ENCODE measurements at regions not wholly inside any gene's neighbourhood (a gene's known extent, or its start where the extent isn't known, plus 50 kb on each side); places are given as distances from the start of the nearest gene placed in this dataset.
"Not testable (repeated sequence)": the region's sequence is repeated elsewhere in the genome, so short reads cannot be mapped to it uniquely, and the experiment has no call there.

- no peak for DNase-seq (ENCODE audit: low read depth in 3 of 3)
Measured at GRCh38 chr9:118650417-118650816, 718.8 kb downstream of the BRINP1 start.

GRCh38 chr9:118651511-118651910 is 717.7 kb downstream of the BRINP1 start:
- DNase-seq (ENCODE audit: low read depth in 3 of 3) = no peak

- DNase-seq (ENCODE audit: low read depth in 3 of 3) = no peak
Measured at GRCh38 chr9:118652258-118652657, 717.0 kb downstream of the BRINP1 start.

- DNase-seq (ENCODE audit: low read depth in 3 of 3) = no peak
Measured at GRCh38 chr9:118652912-118653311, 716.3 kb downstream of the BRINP1 start.

GRCh38 chr9:118659011-118659410 is 710.2 kb downstream of the BRINP1 start:
- DNase-seq (ENCODE audit: low read depth in 3 of 3) = no peak

- no peak for DNase-seq (ENCODE audit: low read depth in 3 of 3)
Measured at GRCh38 chr9:118665226-118665919, 703.9 kb downstream of the BRINP1 start.

GRCh38 chr9:118670011-118670953 is 699.0 kb downstream of the BRINP1 start:
- no peak for DNase-seq (ENCODE audit: low read depth in 3 of 3)

GRCh38 chr9:118674942-118675341 is 694.3 kb downstream of the BRINP1 start:
- no peak for DNase-seq (ENCODE audit: low read depth in 3 of 3)

GRCh38 chr9:118677936-118678653 is 691.1 kb downstream of the BRINP1 start:
- DNase-seq (ENCODE audit: low read depth in 3 of 3) = not testable (repeated sequence)

GRCh38 chr9:118686959-118687358 is 682.3 kb downstream of the BRINP1 start:
- DNase-seq (ENCODE audit: low read depth in 3 of 3) = no peak

GRCh38 chr9:118689280-118689679 is 680.0 kb downstream of the BRINP1 start:
- DNase-seq (ENCODE audit: low read depth in 3 of 3) = no peak

GRCh38 chr9:118692613-118693012 is 676.6 kb downstream of the BRINP1 start:
- DNase-seq (ENCODE audit: low read depth in 3 of 3) = no peak

- no peak for DNase-seq (ENCODE audit: low read depth in 3 of 3)
Measured at GRCh38 chr9:118693645-118694044, 675.6 kb downstream of the BRINP1 start.

- not testable (repeated sequence) for DNase-seq (ENCODE audit: low read depth in 3 of 3)
Measured at GRCh38 chr9:118695249-118695648, 674.0 kb downstream of the BRINP1 start.

- DNase-seq (ENCODE audit: low read depth in 3 of 3) = no peak
Measured at GRCh38 chr9:118701985-118702384, 667.2 kb downstream of the BRINP1 start.

- no peak for DNase-seq (ENCODE audit: low read depth in 3 of 3)
Measured at GRCh38 chr9:118711843-118712242, 657.4 kb downstream of the BRINP1 start.

- DNase-seq (ENCODE audit: low read depth in 3 of 3) = no peak
Measured at GRCh38 chr9:118721276-118721675, 648.0 kb downstream of the BRINP1 start.

GRCh38 chr9:118721923-118722322 is 647.3 kb downstream of the BRINP1 start:
- no peak for DNase-seq (ENCODE audit: low read depth in 3 of 3)

- DNase-seq (ENCODE audit: low read depth in 3 of 3) = no peak
Measured at GRCh38 chr9:118729981-118730380, 639.3 kb downstream of the BRINP1 start.

GRCh38 chr9:118732998-118733397 is 636.2 kb downstream of the BRINP1 start:
- no peak for DNase-seq (ENCODE audit: low read depth in 3 of 3)

- DNase-seq (ENCODE audit: low read depth in 3 of 3) = no peak
Measured at GRCh38 chr9:118734696-118735095, 634.5 kb downstream of the BRINP1 start.

GRCh38 chr9:118736406-118736805 is 632.8 kb downstream of the BRINP1 start:
- DNase-seq (ENCODE audit: low read depth in 3 of 3) = no peak
